CD4-positive, alpha-beta T cell (primary cell): ENCODE measurements at regions not wholly inside any gene's neighbourhood (a gene's known extent, or its start where the extent isn't known, plus 50 kb on each side); places are given as distances from the start of the nearest gene placed in this dataset.

Source experiments
- ATAC-seq: fragments of 200-7000 bp; cut with Tn5 transposase; one replicate; pipeline ENCODE4 v1.10.0; 2022; ENCODE audit warnings: mild to moderate bottlenecking; ENCODE audit not compliant: poor library complexity
- CTCF ChIA-PET: fragments of 350-600 bp; sonication (Branson Sonifier 250); formaldehyde crosslinking; loops from one replicate; lab custom pipeline; 2021; ENCODE audit warnings: antibody characterized with exemption, inconsistent platforms; lab: Charles Lee
- POLR2A ChIA-PET: fragments of 350-600 bp; sonication (Branson Sonifier 250); formaldehyde crosslinking; loops from one replicate; lab custom pipeline; 2021; ENCODE audit warnings: antibody characterized with exemption, inconsistent platforms; lab: Charles Lee
- DNase-seq, 14 experiments: peaks; one replicate each; pipeline ENCODE4 v3.0.0-alpha.2; 2013 to 2020; ENCODE audit warnings: mixed read lengths in 2 of 14
- H3K27ac ChIP-seq, 2 donors: one replicate each; pipeline versions ENCODE4 v1.5.1 to v1.7.0; 2013; ENCODE audit warnings: low read length in 2 of 2, low read depth in 1 of 2, mild to moderate bottlenecking in 1 of 2
- H3K27me3 ChIP-seq, 2 experiments: 1 replicate in 1 of 2; 2 replicates in 1 of 2; pipeline versions ENCODE4 v1.6.1 to v1.7.0; 2013; ENCODE audit warnings: low read length in 2 of 2, control low read depth in 1 of 2, mild to moderate bottlenecking in 1 of 2, moderate library complexity in 1 of 2; ENCODE audit not compliant: insufficient read depth in 2 of 2, control insufficient read depth in 1 of 2
- H3K36me3 ChIP-seq: one replicate; pipeline ENCODE4 v1.6.1; 2013; ENCODE audit warnings: low read length, control low read depth; ENCODE audit not compliant: insufficient read depth
- H3K4me1 ChIP-seq: one replicate; pipeline ENCODE4 v1.6.1; 2013; ENCODE audit warnings: low read length, control low read depth; ENCODE audit not compliant: insufficient read depth
- H3K4me3 ChIP-seq: one replicate; pipeline ENCODE4 v1.5.1; 2013; ENCODE audit warnings: mild to moderate bottlenecking, low read length, moderate library complexity
- H3K9me3 ChIP-seq, 2 experiments: 1 replicate in 1 of 2; 2 replicates in 1 of 2; pipeline versions ENCODE4 v1.6.1 to v1.7.0; 2013; ENCODE audit warnings: low read length in 2 of 2, mild to moderate bottlenecking in 2 of 2, control low read depth in 1 of 2, moderate library complexity in 1 of 2; ENCODE audit not compliant: control insufficient read depth in 1 of 2, insufficient read depth in 1 of 2
- H3K27ac Mint-ChIP-seq: one replicate; pipeline ENCODE4 v1.8.0; 2020; ENCODE audit warnings: mixed read lengths
- H3K27me3 Mint-ChIP-seq: one replicate; pipeline ENCODE4 v1.8.0; 2021; ENCODE audit warnings: mixed read lengths
- H3K36me3 Mint-ChIP-seq: one replicate; pipeline ENCODE4 v1.8.0; 2021; ENCODE audit warnings: low read depth, mixed read lengths
- H3K4me1 Mint-ChIP-seq: one replicate; pipeline ENCODE4 v1.8.0; 2021; ENCODE audit warnings: low read depth, mixed read lengths
- H3K4me3 Mint-ChIP-seq: one replicate; pipeline ENCODE4 v1.8.0; 2020; ENCODE audit warnings: mild to moderate bottlenecking, mixed read lengths
- H3K9me3 Mint-ChIP-seq: one replicate; pipeline ENCODE4 v1.8.0; 2020; ENCODE audit warnings: mixed read lengths
- CTCF ChIP-seq: fragments of 200-600 bp; IDR thresholded peaks from one replicate; pipeline ENCODE4 v1.8.0; 2022; ENCODE audit warnings: antibody characterized with exemption, mild to moderate bottlenecking
- intact Hi-C, 2 experiments: fragments of 100-400 bp; cut with DNase I in 1 of 2; cut with micrococcal nuclease in 1 of 2; formaldehyde crosslinking; loops; one replicate each; pipeline versions ENCODE4 v1.15.1 to v1.9.0; 2023 to 2025; cut with DNase I, micrococcal nuclease

GRCh38 chr6:120620900-120621299 is 713.4 kb downstream of the TBC1D32 start:
- ATAC-seq (no peak), DNase-seq (no peak)
- Mint-ChIP-seq H3K9me3 (no peaks in the 10 kb centered on the region), H3K27me3 (no peaks in the 10 kb centered on the region), H3K27ac (no peak overlapping the region), H3K4me1 (no peaks in the 10 kb centered on the region), H3K36me3 (no peaks in the 10 kb centered on the region), H3K4me3 (no peak overlapping the region)
- H3K4me1 ChIP-seq, result no peaks in the 10 kb centered on the region
- H3K27ac ChIP-seq, result no peak overlapping the region
- no peak overlapping the region for H3K4me3 ChIP-seq
- H3K27me3 ChIP-seq, result no peaks in the 10 kb centered on the region
- no peak for TF ChIP-seq CTCF
- ChIA-PET POLR2A (no interaction called here), CTCF (interaction anchor here (0.7 kb wide), 1 partner anchor 469 kb away, joined by 3 read pairs; no protein-coding TSS in a partner anchor)
- H3K9me3 ChIP-seq, result no peaks in the 10 kb centered on the region
- H3K36me3 ChIP-seq, result no peaks in the 10 kb centered on the region
- intact Hi-C loops, result no loop called here

GRCh38 chr6:120615238-120615637 is 719.0 kb downstream of the TBC1D32 start:
- Histone ChIP-seq H3K36me3 (no peaks in the 10 kb centered on the region), H3K27me3 (no peaks in the 10 kb centered on the region), H3K4me3 (no peak overlapping the region), H3K9me3 (peaks cover 0 to 3% of the 10 kb centered on the region in 2 experiments), H3K4me1 (no peaks in the 10 kb centered on the region), H3K27ac (no peak overlapping the region)
- no peak for TF ChIP-seq CTCF
- Mint-ChIP-seq H3K36me3 (no peaks in the 10 kb centered on the region), H3K27ac (no peak overlapping the region), H3K4me3 (no peak overlapping the region), H3K9me3 (no peaks in the 10 kb centered on the region), H3K4me1 (no peaks in the 10 kb centered on the region), H3K27me3 (no peaks in the 10 kb centered on the region)
- no peak for ATAC-seq
- DNase-seq, result no peak
- ChIA-PET POLR2A (no interaction called here), CTCF (no interaction called here)
- intact Hi-C loops, result no loop called here

GRCh38 chr6:120614723-120615122 is 719.6 kb downstream of the TBC1D32 start:
- Histone ChIP-seq H3K27me3 (no peaks in the 10 kb centered on the region), H3K36me3 (no peaks in the 10 kb centered on the region), H3K4me3 (no peak overlapping the region), H3K4me1 (no peaks in the 10 kb centered on the region), H3K9me3 (peaks cover 0 to 3% of the 10 kb centered on the region in 2 experiments), H3K27ac (no peak overlapping the region)
- CTCF ChIA-PET, result no interaction called here
- Mint-ChIP-seq H3K36me3 (no peaks in the 10 kb centered on the region), H3K4me1 (no peaks in the 10 kb centered on the region), H3K27ac (no peak overlapping the region), H3K9me3 (no peaks in the 10 kb centered on the region), H3K27me3 (no peaks in the 10 kb centered on the region), H3K4me3 (no peak overlapping the region)
- DNase-seq (no peak), ATAC-seq (no peak)
- intact Hi-C loops, result no loop called here
- no peak for TF ChIP-seq CTCF
- POLR2A ChIA-PET, result no interaction called here
